Left colon (tissue), 2 donors: ENCODE measurements at regions not wholly inside any gene's neighbourhood (a gene's known extent, or its start where the extent isn't known, plus 50 kb on each side); places are given as distances from the start of the nearest gene placed in this dataset.

ENCODE experiments used
- ATAC-seq: fragments of 200-7000 bp; cut with Tn5 transposase; one replicate; pipeline ENCODE4 v1.9.1; 2020; ENCODE audit warnings: mild to moderate bottlenecking, moderate library complexity
- DNase-seq, 2 donors: peaks; one replicate each; pipeline ENCODE4 v3.0.0-alpha.2; 2020
- intact Hi-C, 2 donors: fragments of 100-400 bp; cut with DNase I in 1 of 2; cut with micrococcal nuclease in 1 of 2; formaldehyde crosslinking; loops; one replicate each; pipeline versions ENCODE4 v1.11.2 to v1.14.0; 2022; cut with DNase I, micrococcal nuclease
- donor health status: DM: no; HTN: no; CAD: no.
- donor health status: DM: yes; HTN: yes; CAD: no.

- intact Hi-C loops: no loop called here
- DNase-seq (no peak), ATAC-seq (no peak)
Observed at GRCh38 chr13:77430377-77430951, 103.6 kb upstream of the MYCBP2 start.

GRCh38 chr13:77429320-77430142 is 102.6 kb upstream of the MYCBP2 start:
- intact Hi-C loops: no loop called here
- DNase-seq (no peak), ATAC-seq (no peak)

- intact Hi-C loops: no loop called here
- DNase-seq (no peak), ATAC-seq (no peak)
Observed at GRCh38 chr13:77425705-77426104, 98.8 kb upstream of the MYCBP2 start.

GRCh38 chr13:77423296-77423695 is 96.4 kb upstream of the MYCBP2 start:
- ATAC-seq (no peak), DNase-seq (no peak)
- intact Hi-C loops: no loop called here

GRCh38 chr13:77422724-77423123 is 95.8 kb upstream of the MYCBP2 start:
- intact Hi-C loops: no loop called here
- ATAC-seq (no peak), DNase-seq (no peak)

- intact Hi-C loops: no loop called here
- DNase-seq (no peak), ATAC-seq (no peak)
Observed at GRCh38 chr13:77417897-77418296, 91.0 kb upstream of the MYCBP2 start.

- no peak for ATAC-seq
- DNase-seq: no peak
- intact Hi-C loops: no loop called here
Observed at GRCh38 chr13:77416666-77417212, 89.8 kb upstream of the MYCBP2 start.

- DNase-seq: no peak
- intact Hi-C loops: no loop called here
- no peak for ATAC-seq
Observed at GRCh38 chr13:77415253-77416071, 88.6 kb upstream of the MYCBP2 start.

GRCh38 chr13:77412860-77413259 is 86.0 kb upstream of the MYCBP2 start:
- no peak for ATAC-seq
- DNase-seq: no peak
- intact Hi-C loops: no loop called here

GRCh38 chr13:77412116-77412635 is 85.3 kb upstream of the MYCBP2 start:
- intact Hi-C loops: no loop called here
- ATAC-seq (no peak), DNase-seq (no peak)

GRCh38 chr13:77409412-77409811 is 82.5 kb upstream of the MYCBP2 start:
- DNase-seq (no peak), ATAC-seq (no peak)
- intact Hi-C loops: no loop called here

GRCh38 chr13:77406644-77407440 is 79.9 kb upstream of the MYCBP2 start:
- intact Hi-C loops: no loop called here
- DNase-seq (no peak), ATAC-seq (no peak)

- ATAC-seq (no peak), DNase-seq (no peak)
- intact Hi-C loops: no loop called here
Observed at GRCh38 chr13:77398825-77399620, 72.1 kb upstream of the MYCBP2 start.

GRCh38 chr13:77397636-77398035 is 70.7 kb upstream of the MYCBP2 start:
- no peak for ATAC-seq

GRCh38 chr13:77391475-77391874 is 64.6 kb upstream of the MYCBP2 start:
- no peak for ATAC-seq
- intact Hi-C loops: no loop called here

More at GRCh38 chr13:77397636-77398035, 70.7 kb upstream of the MYCBP2 start:
- DNase-seq: no peak
- intact Hi-C loops: no loop called here

GRCh38 chr13:77390391-77390790 is 63.5 kb upstream of the MYCBP2 start:
- intact Hi-C loops: no loop called here
- DNase-seq (no peak), ATAC-seq (no peak)

More at GRCh38 chr13:77391475-77391874, 64.6 kb upstream of the MYCBP2 start:
- no peak for DNase-seq

GRCh38 chr13:77389625-77390000 is 62.7 kb upstream of the MYCBP2 start:
- intact Hi-C loops: no loop called here
- ATAC-seq (no peak), DNase-seq (no peak)
